ENCODE measurements at regions not wholly inside any gene's neighbourhood (a gene's known extent, or its start where the extent isn't known, plus 50 kb on each side); places are given as distances from the start of the nearest gene placed in this dataset.
A peak's percentile ranks its signal among the peaks of the same experiment; 100 is the strongest.

DNA sequence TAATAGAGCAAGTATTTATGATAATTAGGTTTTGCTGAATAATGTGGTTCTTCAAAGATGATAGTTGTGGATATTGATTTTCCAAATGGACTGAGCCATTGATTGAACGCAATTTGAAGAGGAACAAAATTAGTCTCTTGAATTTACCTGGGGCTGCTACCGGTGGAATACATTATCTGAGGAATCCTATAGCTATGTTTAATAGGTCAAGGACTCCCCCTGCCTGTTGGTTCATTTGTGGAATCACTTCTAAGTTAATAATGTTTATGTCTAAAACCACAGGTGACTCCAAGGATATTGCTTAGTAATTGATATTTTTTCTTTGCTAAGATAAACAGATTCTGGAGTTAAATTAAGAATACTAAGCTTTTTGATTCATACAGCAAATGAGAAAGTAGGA, 576.0 kb upstream of the PABPC4L start:
- TF ChIP-seq, protein P1, sequence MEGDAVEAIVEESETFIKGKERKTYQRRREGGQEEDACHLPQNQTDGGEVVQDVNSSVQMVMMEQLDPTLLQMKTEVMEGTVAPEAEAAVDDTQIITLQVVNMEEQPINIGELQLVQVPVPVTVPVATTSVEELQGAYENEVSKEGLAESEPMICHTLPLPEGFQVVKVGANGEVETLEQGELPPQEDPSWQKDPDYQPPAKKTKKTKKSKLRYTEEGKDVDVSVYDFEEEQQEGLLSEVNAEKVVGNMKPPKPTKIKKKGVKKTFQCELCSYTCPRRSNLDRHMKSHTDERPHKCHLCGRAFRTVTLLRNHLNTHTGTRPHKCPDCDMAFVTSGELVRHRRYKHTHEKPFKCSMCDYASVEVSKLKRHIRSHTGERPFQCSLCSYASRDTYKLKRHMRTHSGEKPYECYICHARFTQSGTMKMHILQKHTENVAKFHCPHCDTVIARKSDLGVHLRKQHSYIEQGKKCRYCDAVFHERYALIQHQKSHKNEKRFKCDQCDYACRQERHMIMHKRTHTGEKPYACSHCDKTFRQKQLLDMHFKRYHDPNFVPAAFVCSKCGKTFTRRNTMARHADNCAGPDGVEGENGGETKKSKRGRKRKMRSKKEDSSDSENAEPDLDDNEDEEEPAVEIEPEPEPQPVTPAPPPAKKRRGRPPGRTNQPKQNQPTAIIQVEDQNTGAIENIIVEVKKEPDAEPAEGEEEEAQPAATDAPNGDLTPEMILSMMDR (conservative IDR thresholded peaks at IDR 0.05): peak; percentile 36
- TF ChIP-seq ZFX (IDR thresholded peaks at IDR 0.05): no peak
